H9 (cell line): ENCODE measurements at regions not wholly inside any gene's neighbourhood (a gene's known extent, or its start where the extent isn't known, plus 50 kb on each side); places are given as distances from the start of the nearest gene placed in this dataset.
A peak's percentile ranks its signal among the peaks of the same experiment; 100 is the strongest.

Experiments used
- DNase-seq: peaks from one replicate; pipeline ENCODE4 v3.0.0-alpha.2; 2017
- H2AFZ ChIP-seq: one replicate; pipeline ENCODE4 v1.6.1; 2013; ENCODE audit warnings: mild to moderate bottlenecking, low read length, control low read depth, moderate library complexity
- H2AK5ac ChIP-seq: 2 replicates; pipeline ENCODE4 v1.6.1; 2013; ENCODE audit warnings: low read length, control low read depth, mixed read lengths; ENCODE audit not compliant: insufficient read length
- H2BK120ac ChIP-seq: one replicate; pipeline ENCODE4 v1.6.1; 2013; ENCODE audit warnings: low read depth, mild to moderate bottlenecking, low read length, control low read depth, inconsistent platforms; ENCODE audit not compliant: poor library complexity, severe bottlenecking
- H2BK12ac ChIP-seq: 2 replicates; pipeline ENCODE4 v1.6.1; 2013; ENCODE audit warnings: low read length, control low read depth, mixed read lengths, low read depth; ENCODE audit not compliant: insufficient read length
- H2BK15ac ChIP-seq: 2 replicates; pipeline ENCODE4 v1.6.1; 2013; ENCODE audit warnings: low read depth, low read length, control low read depth
- H2BK20ac ChIP-seq: one replicate; pipeline ENCODE4 v1.6.1; 2013; ENCODE audit warnings: low read depth, mild to moderate bottlenecking, low read length, control low read depth, inconsistent platforms; ENCODE audit not compliant: poor library complexity, severe bottlenecking
- H2BK5ac ChIP-seq: 2 replicates; pipeline ENCODE4 v1.6.1; 2013; ENCODE audit warnings: low read length, control low read depth, mixed read lengths; ENCODE audit not compliant: insufficient read length
- H3K14ac ChIP-seq: 2 replicates; pipeline ENCODE4 v1.6.1; 2013; ENCODE audit warnings: low read length, control low read depth; ENCODE audit not compliant: insufficient read depth
- H3K18ac ChIP-seq: 2 replicates; pipeline ENCODE4 v1.6.1; 2013; ENCODE audit warnings: low read depth, mild to moderate bottlenecking, mixed read lengths, low read length, control low read depth; ENCODE audit not compliant: insufficient read length
- H3K23ac ChIP-seq: 2 replicates; pipeline ENCODE4 v1.6.1; 2013; ENCODE audit warnings: low read length, control low read depth, mixed read lengths, low read depth; ENCODE audit not compliant: insufficient read length
- H3K23me2 ChIP-seq: 2 replicates; pipeline ENCODE4 v1.6.1; 2013; ENCODE audit warnings: low read depth, mild to moderate bottlenecking, mixed read lengths, low read length, control low read depth; ENCODE audit not compliant: insufficient read length, poor library complexity, severe bottlenecking
- H3K27ac ChIP-seq: 2 replicates; pipeline ENCODE4 v1.5.1; 2013; ENCODE audit warnings: low read length, control low read depth, mixed read lengths, low read depth; ENCODE audit not compliant: insufficient read length
- H3K27me3 ChIP-seq: 2 replicates; pipeline ENCODE4 v1.6.1; 2013; ENCODE audit warnings: low read length, control low read depth, inconsistent platforms; ENCODE audit not compliant: insufficient read depth
- H3K4ac ChIP-seq: 2 replicates; pipeline ENCODE4 v1.6.1; 2013; ENCODE audit warnings: low read depth, mild to moderate bottlenecking, control low read depth, inconsistent platforms, low read length, moderate library complexity
- H3K4me1 ChIP-seq: 2 replicates; pipeline ENCODE4 v1.6.1; 2013; ENCODE audit warnings: low read length, control low read depth, inconsistent platforms; ENCODE audit not compliant: insufficient read depth
- H3K4me2 ChIP-seq: 2 replicates; pipeline ENCODE4 v1.6.1; 2013; ENCODE audit warnings: low read length, control low read depth, mixed read lengths; ENCODE audit not compliant: insufficient read length, insufficient read depth
- H3K56ac ChIP-seq: 2 replicates; pipeline ENCODE4 v1.6.1; 2013; ENCODE audit warnings: low read depth, mild to moderate bottlenecking, mixed read lengths, low read length, control low read depth; ENCODE audit not compliant: insufficient read length
- H3K79me1 ChIP-seq: 2 replicates; pipeline ENCODE4 v1.6.1; 2013; ENCODE audit warnings: low read depth, mild to moderate bottlenecking, moderate library complexity, low read length, control low read depth, inconsistent platforms; ENCODE audit not compliant: insufficient read depth, poor library complexity, severe bottlenecking
- H3K79me2 ChIP-seq: 2 replicates; pipeline ENCODE4 v1.6.1; 2013; ENCODE audit warnings: low read length, control low read depth, inconsistent platforms; ENCODE audit not compliant: insufficient read depth
- H3K9ac ChIP-seq: 2 replicates; pipeline ENCODE4 v1.6.1; 2013; ENCODE audit warnings: low read length, control low read depth, mixed read lengths; ENCODE audit not compliant: insufficient read length; ENCODE audit errors: extremely low read depth
- H3K9me3 ChIP-seq: one replicate; pipeline ENCODE4 v1.6.1; 2013; ENCODE audit warnings: low read depth, low read length, inconsistent platforms; ENCODE audit not compliant: control insufficient read depth
- H3T11ph ChIP-seq: one replicate; pipeline ENCODE4 v1.6.1; 2013; ENCODE audit warnings: mild to moderate bottlenecking, low read length, control low read depth, inconsistent platforms
- H4K20me1 ChIP-seq: one replicate; pipeline ENCODE4 v1.6.1; 2013; ENCODE audit not compliant: control insufficient read depth, insufficient read length, insufficient read depth
- H4K5ac ChIP-seq: 2 replicates; pipeline ENCODE4 v1.6.1; 2013; ENCODE audit warnings: low read depth, mild to moderate bottlenecking, mixed read lengths, low read length, control low read depth; ENCODE audit not compliant: insufficient read length
- H4K8ac ChIP-seq: replicated peaks from 2 replicates; pipeline ENCODE4 v1.6.1; 2013; ENCODE audit warnings: low read length, control low read depth, mixed read lengths, low read depth; ENCODE audit not compliant: insufficient read length
- H4K91ac ChIP-seq: 2 replicates; pipeline ENCODE4 v1.6.1; 2013; ENCODE audit warnings: low read depth, mild to moderate bottlenecking, moderate library complexity, mixed read lengths, low read length, control low read depth; ENCODE audit not compliant: insufficient read length
- H3K27ac Mint-ChIP-seq, 3 experiments: 2 replicates in 2 of 3; 3 replicates in 1 of 3; pipeline ENCODE4 v1.8.0; 2020 to 2021; ENCODE audit warnings: mixed read lengths in 3 of 3, mild to moderate bottlenecking in 1 of 3, moderate library complexity in 1 of 3
- H3K27me3 Mint-ChIP-seq: 2 replicates; pipeline ENCODE4 v1.8.0; 2021; ENCODE audit warnings: low read depth, mild to moderate bottlenecking, moderate library complexity, mixed read lengths
- H3K36me3 Mint-ChIP-seq, 3 experiments: 2 replicates in 2 of 3; 3 replicates in 1 of 3; pipeline ENCODE4 v1.8.0; 2020 to 2021; ENCODE audit warnings: low read depth in 3 of 3, mixed read lengths in 3 of 3; ENCODE audit not compliant: insufficient read depth in 1 of 3
- H3K4me1 Mint-ChIP-seq, 2 experiments: 2 replicates each; pipeline ENCODE4 v1.8.0; 2020; ENCODE audit warnings: mixed read lengths in 2 of 2
- H3K4me3 Mint-ChIP-seq, 2 experiments: 2 replicates in 1 of 2; 3 replicates in 1 of 2; pipeline ENCODE4 v1.8.0; 2020 to 2021; ENCODE audit warnings: mild to moderate bottlenecking in 2 of 2, mixed read lengths in 2 of 2, moderate library complexity in 1 of 2
- H3K9me3 Mint-ChIP-seq, 2 experiments: 2 replicates in 1 of 2; 3 replicates in 1 of 2; pipeline ENCODE4 v1.8.0; 2020; ENCODE audit warnings: mild to moderate bottlenecking in 2 of 2, mixed read lengths in 2 of 2, moderate library complexity in 1 of 2
- WGBS: extraction: QIAGEN DNeasy Blood & Tissue Kit; methylation state at CpG from one replicate; pipeline ENCODE4 v1.1.7; 2013; ENCODE audit warnings: missing lambda C conversion rate, low lambda C conversion rate, mixed read lengths; ENCODE audit not compliant: insufficient read length; ENCODE audit errors: extremely low coverage; 5-methylcytosine and 5-hydroxymethylcytosine counted together
- TF ChIP-seq, protein P1 (sequence below): fragments of 200-600 bp; sonication (generic); conservative IDR thresholded peaks from 3 replicates; pipeline ENCODE4 v1.8.0; 2021; ENCODE audit warnings: antibody characterized with exemption, mild to moderate bottlenecking

DNA sequence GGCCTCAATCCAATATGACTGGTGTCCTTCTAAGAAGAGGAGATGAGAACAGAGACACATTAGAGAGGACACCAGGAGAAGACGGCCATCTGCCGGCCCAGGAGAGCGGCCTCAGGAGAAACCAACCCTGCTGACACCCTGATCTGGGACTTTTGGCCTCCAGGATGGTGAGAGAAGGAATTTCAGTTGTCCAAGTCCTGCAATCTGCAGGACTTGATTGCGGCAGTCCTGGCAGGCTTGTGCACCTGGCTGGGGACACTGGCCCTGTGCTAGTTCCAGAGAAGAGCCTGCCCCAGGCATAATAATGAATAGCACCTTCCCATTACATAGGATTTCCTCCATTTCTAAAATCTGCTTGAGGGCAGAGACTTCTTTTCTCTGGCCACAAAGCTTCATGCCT, 409.9 kb upstream of the SHH start:
- H2BK20ac ChIP-seq = no peak overlapping the region
- TF ChIP-seq, protein P1, sequence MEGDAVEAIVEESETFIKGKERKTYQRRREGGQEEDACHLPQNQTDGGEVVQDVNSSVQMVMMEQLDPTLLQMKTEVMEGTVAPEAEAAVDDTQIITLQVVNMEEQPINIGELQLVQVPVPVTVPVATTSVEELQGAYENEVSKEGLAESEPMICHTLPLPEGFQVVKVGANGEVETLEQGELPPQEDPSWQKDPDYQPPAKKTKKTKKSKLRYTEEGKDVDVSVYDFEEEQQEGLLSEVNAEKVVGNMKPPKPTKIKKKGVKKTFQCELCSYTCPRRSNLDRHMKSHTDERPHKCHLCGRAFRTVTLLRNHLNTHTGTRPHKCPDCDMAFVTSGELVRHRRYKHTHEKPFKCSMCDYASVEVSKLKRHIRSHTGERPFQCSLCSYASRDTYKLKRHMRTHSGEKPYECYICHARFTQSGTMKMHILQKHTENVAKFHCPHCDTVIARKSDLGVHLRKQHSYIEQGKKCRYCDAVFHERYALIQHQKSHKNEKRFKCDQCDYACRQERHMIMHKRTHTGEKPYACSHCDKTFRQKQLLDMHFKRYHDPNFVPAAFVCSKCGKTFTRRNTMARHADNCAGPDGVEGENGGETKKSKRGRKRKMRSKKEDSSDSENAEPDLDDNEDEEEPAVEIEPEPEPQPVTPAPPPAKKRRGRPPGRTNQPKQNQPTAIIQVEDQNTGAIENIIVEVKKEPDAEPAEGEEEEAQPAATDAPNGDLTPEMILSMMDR = no peak

More for the DNA sequence above, 409.9 kb upstream of the SHH start:
- no peak overlapping the region for H2BK12ac ChIP-seq
- Mint-ChIP-seq H3K4me1 (no peaks in the 10 kb centered on the region), H3K4me3 (no peak overlapping the region), H3K27ac (peak overlapping the region in 1 of 3 experiments; percentile 56; a peak in 1 of 7 replicates), H3K27me3 (peaks cover 3% of the 10 kb centered on the region), H3K36me3 (no peaks in the 10 kb centered on the region; a peak in 1 of 7 replicates), H3K9me3 (peaks cover under 1 to 3% of the 10 kb centered on the region in 2 experiments; a peak in 2 of 5 replicates)
- no peaks in the 10 kb centered on the region for H3K4me1 ChIP-seq
- H2BK5ac ChIP-seq = no peak overlapping the region
- no peak overlapping the region for H4K8ac ChIP-seq
- no peak overlapping the region for H3K18ac ChIP-seq
- H3K9ac ChIP-seq = no peak overlapping the region
- no peak overlapping the region for H4K91ac ChIP-seq
- no peak overlapping the region for H3K14ac ChIP-seq
- H4K20me1 ChIP-seq = no peaks in the 10 kb centered on the region
- H3K9me3 ChIP-seq = no peaks in the 10 kb centered on the region
- H3K23ac ChIP-seq = no peak overlapping the region
- no peak overlapping the region for H2BK120ac ChIP-seq
- no CpG with 5 or more reads among the region's 4 CpGs for WGBS
- no peak overlapping the region for H3K27ac ChIP-seq
- H2AK5ac ChIP-seq = no peak overlapping the region
- H3K56ac ChIP-seq = no peak overlapping the region
- H3K4ac ChIP-seq = no peak overlapping the region
- no peaks in the 10 kb centered on the region for H3K23me2 ChIP-seq
- DNase-seq = no peak
- no peaks in the 10 kb centered on the region for H3K79me2 ChIP-seq
- H3K4me2 ChIP-seq = no peak overlapping the region
- H2AFZ ChIP-seq = no peak overlapping the region
- no peak overlapping the region for H3T11ph ChIP-seq
- no peak overlapping the region for H4K5ac ChIP-seq
- H2BK15ac ChIP-seq = no peak overlapping the region
- H3K79me1 ChIP-seq = no peaks in the 10 kb centered on the region
- H3K27me3 ChIP-seq = no peaks in the 10 kb centered on the region
